Urinary bladder (tissue), 3 donors: ENCODE measurements at regions not wholly inside any gene's neighbourhood (a gene's known extent, or its start where the extent isn't known, plus 50 kb on each side); places are given as distances from the start of the nearest gene placed in this dataset.

Experiments used
- DNase-seq: peaks from one replicate; pipeline ENCODE4 v3.0.0-alpha.2; 2015; ENCODE audit errors: extremely low spot score
- H3K27ac ChIP-seq: one replicate; pipeline ENCODE4 v1.5.1; 2013; ENCODE audit warnings: low read depth, mild to moderate bottlenecking, moderate library complexity
- H3K36me3 ChIP-seq: one replicate; pipeline ENCODE4 v1.6.1; 2013; ENCODE audit warnings: mild to moderate bottlenecking, moderate library complexity; ENCODE audit not compliant: insufficient read depth
- H3K4me1 ChIP-seq: one replicate; pipeline ENCODE4 v1.6.1; 2013; ENCODE audit warnings: mild to moderate bottlenecking, moderate library complexity; ENCODE audit not compliant: insufficient read depth
- H3K4me3 ChIP-seq: one replicate; pipeline ENCODE4 v1.5.1; 2013; ENCODE audit warnings: low read depth, low read length
- WGBS: extraction: QIAGEN DNeasy Blood & Tissue Kit; methylation state at CpG from one replicate; pipeline ENCODE4 v1.1.7; 2013; 5-methylcytosine and 5-hydroxymethylcytosine counted together
- donor health status: healthy with polysubstance abuse.
- donor health status: healthy.

DNA sequence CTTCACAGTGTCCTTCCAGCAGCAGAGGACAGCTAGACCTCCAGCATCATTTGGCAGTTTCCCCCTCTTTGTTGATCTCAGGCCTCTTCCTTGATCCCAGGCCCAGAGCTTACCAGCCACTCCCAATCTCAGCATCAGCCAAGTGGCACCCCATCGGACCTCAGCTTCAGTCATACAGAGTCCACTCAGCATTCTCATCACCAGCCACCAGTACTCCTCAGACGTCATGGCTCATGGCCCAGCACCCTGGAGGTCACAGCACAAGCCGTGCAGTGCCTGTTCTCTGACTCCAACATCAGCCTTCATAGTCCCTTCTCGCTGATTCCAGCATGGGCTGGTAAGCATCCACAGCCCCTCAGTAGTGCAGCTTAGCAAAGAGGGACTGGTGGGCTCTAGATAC, 487.6 kb upstream of the DAB1 start:
- H3K36me3 ChIP-seq = no peaks in the 10 kb centered on the region
- no peak for DNase-seq
- WGBS = 76% methylated on average over 4 of the region's 4 CpGs
- H3K27ac ChIP-seq = no peak overlapping the region
- H3K4me1 ChIP-seq = no peaks in the 10 kb centered on the region
- no peak overlapping the region for H3K4me3 ChIP-seq

DNA sequence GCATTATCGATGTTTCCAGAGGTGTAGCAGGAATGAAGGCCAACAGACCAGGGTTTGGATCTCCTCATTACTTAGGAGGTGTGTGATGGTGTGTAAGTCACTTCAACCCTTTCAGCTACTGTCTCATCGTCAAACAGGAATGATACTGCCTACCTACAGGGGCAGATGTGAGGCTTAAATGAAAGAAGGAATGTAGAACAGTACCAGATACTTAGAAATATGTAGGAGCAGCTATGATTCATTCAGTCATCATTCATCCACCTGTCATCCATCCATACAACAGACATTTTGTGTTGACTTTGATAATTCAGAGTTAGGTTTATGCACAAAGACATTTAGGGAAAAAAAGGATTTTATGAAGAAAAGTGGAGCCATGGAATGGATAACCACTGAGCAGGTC, 486.9 kb upstream of the DAB1 start:
- H3K36me3 ChIP-seq = no peaks in the 10 kb centered on the region
- H3K27ac ChIP-seq = no peak overlapping the region
- 80% methylated on average over 2 of the region's 2 CpGs for WGBS
- no peak overlapping the region for H3K4me3 ChIP-seq
- DNase-seq = no peak
- no peaks in the 10 kb centered on the region for H3K4me1 ChIP-seq

DNA sequence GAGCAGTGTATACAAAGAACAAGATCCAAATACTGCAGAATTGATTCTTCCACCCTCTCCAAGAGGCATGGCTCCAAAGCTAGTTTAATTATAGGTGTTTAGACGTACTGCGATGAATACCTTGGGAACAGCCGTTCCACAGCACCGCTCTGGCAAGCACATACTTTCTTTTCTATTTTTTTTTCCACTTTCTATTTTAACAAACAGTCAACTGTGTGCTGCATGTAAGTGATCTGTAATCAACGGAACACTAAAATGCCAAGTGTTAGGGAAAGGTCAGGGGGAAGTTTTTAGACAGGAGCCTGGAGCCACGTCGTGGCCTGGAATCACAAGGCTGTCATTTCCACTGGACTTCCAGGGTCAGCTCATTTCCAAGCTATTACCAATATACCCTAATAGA, 486.4 kb upstream of the DAB1 start:
- no peak for DNase-seq
- Histone ChIP-seq H3K4me3 (no peak overlapping the region), H3K27ac (no peak overlapping the region), H3K4me1 (no peaks in the 10 kb centered on the region), H3K36me3 (no peaks in the 10 kb centered on the region)
- WGBS = 59% methylated on average over 7 of the region's 7 CpGs

DNA sequence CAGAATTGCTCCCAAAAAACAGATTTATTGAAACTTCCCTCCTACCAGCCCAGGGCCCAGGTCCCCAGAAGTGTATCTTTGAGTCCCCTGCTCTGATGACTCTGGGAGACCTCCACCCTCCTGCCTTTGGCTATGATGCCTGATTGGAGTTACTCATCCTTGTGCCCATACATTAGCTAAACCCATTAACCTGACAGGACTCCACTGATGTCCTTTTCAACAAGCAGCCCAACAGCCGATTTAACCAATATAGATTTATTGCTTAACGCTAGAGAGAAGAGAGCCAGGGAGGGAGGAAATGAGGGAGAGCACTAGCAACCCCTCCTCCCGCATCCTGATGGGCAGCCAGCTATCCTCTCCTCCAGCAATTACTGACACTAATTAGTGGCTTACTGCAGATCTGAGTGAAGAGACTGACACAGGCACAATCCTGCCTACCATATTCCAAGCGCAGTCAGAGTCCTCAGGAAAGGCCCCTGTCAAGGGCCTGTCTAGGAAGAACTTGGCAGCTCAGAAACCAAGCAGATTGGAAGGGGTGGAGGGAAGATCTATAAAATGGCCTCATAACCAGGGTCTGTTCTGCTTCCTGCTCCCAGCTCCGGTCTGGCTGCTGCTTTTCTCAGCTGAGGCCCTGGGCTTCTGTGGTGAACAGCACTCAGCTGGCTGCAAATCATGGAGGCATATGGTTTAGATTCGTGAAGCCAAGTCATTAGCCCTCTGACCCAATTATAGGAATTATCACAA, 484.5 kb upstream of the DAB1 start:
- H3K27ac ChIP-seq = no peak overlapping the region
- H3K36me3 ChIP-seq = no peaks in the 10 kb centered on the region
- DNase-seq = no peak
- 38% methylated on average over 6 of the region's 6 CpGs for WGBS
- no peaks in the 10 kb centered on the region for H3K4me1 ChIP-seq
- no peak overlapping the region for H3K4me3 ChIP-seq

DNA sequence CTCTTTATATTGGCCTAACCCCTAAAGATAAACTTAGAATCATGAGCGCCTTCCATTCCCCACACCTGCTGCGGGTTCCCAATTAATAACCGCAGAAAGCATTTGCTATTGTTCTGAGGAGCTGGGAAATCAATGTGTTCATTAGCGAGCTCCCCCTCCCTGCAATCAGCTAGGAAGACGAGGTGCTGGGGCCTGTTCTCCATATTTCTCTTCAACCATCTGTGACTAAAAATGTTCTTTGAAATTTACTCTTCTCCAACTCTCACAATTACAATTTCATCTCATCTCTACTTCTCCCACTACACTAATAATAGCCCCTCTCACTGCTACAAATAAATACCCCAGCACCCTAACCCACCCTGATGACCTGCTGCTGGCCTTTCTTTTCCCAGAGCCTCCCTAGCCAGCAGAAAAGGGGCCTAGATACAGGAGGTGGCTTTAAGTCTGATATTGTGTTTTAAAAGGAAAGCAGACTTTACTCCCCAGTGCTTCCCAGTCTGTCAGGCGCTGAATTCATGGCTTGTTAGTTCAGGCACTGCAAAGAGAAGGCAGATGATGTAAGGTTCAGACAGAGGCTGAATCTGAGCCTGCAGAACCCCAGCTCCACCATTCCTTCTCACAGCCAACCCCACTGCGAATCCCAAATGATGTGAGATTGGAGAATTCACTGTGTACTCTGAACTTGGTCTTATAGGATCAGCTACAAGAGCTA, 477.5 kb upstream of the DAB1 start:
- Histone ChIP-seq H3K4me1 (no peaks in the 10 kb centered on the region), H3K36me3 (no peaks in the 10 kb centered on the region), H3K4me3 (no peak overlapping the region), H3K27ac (no peak overlapping the region)
- WGBS = 86% methylated on average over 7 of the region's 7 CpGs
- no peak for DNase-seq

DNA sequence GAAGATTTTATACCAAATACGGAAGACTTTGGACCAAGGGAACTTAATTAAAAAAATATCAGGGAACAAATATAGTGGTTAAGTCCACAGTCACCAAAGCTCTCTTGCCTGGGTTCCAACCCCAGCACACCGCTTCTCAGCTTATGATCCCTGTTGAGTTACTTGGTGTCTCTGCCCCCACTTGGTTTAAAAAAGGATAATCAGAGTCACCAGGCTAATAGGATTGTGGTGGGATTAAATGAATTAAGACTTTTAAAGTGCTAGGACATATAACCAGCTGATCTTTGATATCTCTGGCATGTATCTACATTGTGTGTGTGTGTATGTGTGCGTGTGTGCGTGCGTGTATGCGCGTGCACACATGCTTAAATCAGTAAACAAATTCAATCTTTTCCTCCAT, 474.7 kb upstream of the DAB1 start:
- 83% methylated on average over 7 of the region's 7 CpGs for WGBS

DNA sequence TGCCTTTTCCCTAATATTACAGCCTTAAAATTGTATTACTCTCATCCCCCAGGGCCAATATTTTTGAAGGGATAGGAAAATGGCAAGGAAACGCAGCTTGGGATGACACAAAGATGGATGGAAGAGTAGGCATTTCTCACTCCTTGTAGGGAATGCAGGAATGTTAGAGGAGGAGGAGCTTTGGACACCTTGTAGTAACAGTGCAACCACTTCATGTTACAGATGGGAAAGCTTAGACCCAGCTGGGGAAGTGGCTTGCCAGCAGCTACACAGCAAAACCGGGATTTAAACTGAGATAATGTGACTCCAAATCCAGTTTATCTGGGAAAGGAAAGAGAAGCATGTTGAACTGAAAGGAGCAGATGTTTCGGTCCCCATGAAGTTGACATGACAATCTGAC, 473.7 kb upstream of the DAB1 start:
- H3K27ac ChIP-seq = no peak overlapping the region
- H3K36me3 ChIP-seq = no peaks in the 10 kb centered on the region
- 49% methylated on average over 3 of the region's 3 CpGs for WGBS
- DNase-seq = no peak
- no peak overlapping the region for H3K4me3 ChIP-seq
- H3K4me1 ChIP-seq = no peaks in the 10 kb centered on the region

More for the DNA sequence above, 474.7 kb upstream of the DAB1 start:
- Histone ChIP-seq H3K27ac (no peak overlapping the region), H3K4me1 (no peaks in the 10 kb centered on the region), H3K36me3 (no peaks in the 10 kb centered on the region), H3K4me3 (no peak overlapping the region)
- DNase-seq = no peak

DNA sequence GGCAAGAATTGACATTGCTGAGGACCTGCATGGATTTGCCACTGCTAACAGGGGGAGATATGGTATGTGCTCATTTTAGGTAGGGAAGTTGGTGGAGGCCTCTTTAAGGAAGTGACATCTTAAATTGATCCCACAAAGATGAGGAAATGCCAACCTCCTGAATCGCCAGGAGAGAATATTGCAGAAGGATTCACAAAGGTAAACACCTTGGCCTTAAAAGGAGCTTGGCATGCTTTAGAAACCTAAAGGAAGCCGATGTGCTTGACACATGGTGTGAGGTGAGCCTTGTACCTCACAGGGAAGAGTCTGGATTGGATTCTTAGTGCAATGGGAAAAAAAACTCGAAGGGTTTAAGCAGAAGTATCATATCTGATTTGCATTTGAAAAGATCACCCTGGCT, 470.5 kb upstream of the DAB1 start:
- WGBS = 42% methylated on average over 3 of the region's 3 CpGs
- H3K36me3 ChIP-seq = no peaks in the 10 kb centered on the region
- DNase-seq = no peak
- no peak overlapping the region for H3K27ac ChIP-seq
- H3K4me3 ChIP-seq = no peak overlapping the region
- no peaks in the 10 kb centered on the region for H3K4me1 ChIP-seq

DNA sequence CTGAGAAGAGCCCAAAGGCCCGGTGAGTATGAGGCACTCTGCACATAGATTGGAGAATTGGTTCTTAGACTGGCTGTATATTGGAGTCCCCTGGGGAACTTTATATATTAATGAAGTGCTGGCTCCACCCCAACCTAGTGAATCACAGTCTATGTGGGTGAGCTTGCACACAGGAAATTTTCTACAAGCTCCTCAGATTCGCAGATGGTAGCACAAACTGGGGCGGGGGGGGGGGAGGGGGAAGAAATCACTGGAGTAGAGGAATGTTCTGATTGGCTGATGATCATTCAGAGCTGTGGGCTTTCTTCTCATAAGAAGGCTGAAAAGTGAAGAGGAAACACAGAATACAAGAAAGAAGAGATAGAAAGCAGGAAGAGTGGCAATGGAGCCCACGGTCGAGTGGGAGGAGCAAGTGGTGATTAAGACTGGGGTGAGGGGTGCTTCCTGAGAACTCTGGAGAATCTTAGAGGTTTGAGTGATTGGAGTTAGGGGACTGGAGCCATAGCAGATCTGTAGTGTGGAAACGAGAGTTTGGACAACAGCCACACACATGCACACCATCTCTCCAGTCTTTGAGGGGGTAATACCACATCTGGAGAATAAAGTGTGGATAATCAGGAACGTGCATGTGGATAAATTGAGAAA, 465.9 kb upstream of the DAB1 start:
- Histone ChIP-seq H3K4me3 (no peak overlapping the region), H3K36me3 (no peaks in the 10 kb centered on the region), H3K4me1 (no peaks in the 10 kb centered on the region), H3K27ac (no peak overlapping the region)
- WGBS = 60% methylated on average over 7 of the region's 7 CpGs
- no peak for DNase-seq

DNA sequence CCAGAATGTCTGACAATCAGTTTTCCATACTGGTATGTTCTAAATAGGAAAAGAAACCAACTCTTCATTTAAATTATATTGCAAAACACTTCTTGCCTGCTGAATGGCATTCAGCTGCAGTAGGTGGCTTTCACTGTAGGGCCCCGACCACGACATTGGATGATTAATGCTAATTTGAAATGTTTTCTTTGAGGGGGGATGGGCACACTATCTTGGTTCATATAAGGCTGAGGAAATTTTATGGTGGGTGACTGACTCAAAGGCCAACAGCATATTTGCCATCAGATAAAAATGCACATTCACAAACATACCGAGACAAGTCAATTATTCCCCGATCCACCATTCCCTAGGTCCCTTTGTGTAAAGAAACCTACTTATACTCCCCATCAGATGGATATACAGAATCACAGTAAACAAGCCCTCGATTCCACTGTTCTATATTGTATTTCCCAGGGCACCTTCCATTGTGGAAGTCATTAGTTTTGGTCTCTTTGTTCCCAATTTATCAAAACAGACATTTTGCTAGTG, 464.2 kb upstream of the DAB1 start:
- H3K36me3 ChIP-seq = no peaks in the 10 kb centered on the region
- H3K27ac ChIP-seq = no peak overlapping the region
- no peak for DNase-seq
- no peak overlapping the region for H3K4me3 ChIP-seq
- H3K4me1 ChIP-seq = no peaks in the 10 kb centered on the region
- 73% methylated on average over 5 of the region's 5 CpGs for WGBS

DNA sequence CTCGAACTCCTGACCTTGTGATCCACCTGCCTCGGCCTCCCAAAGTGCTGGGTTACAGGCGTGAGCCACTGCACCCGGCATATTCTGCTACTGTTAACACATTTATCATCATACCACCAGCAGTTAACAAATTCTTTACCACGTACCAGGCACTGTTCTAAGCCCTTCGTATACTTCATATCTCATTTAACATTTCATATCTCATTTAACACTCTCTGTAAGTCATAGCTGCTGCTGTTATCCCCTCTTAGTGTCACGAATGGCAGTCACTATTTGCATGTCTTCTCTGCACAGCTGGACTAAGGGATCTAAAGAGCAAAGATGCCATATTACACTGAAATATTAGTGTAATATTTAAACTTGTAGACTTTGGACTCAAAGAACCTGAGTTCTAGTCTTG, 462.5 kb upstream of the DAB1 start:
- no peak overlapping the region for H3K27ac ChIP-seq
- no peaks in the 10 kb centered on the region for H3K36me3 ChIP-seq
- WGBS = 89% methylated on average over 7 of the region's 7 CpGs
- no peak for DNase-seq
- H3K4me3 ChIP-seq = no peak overlapping the region
- no peaks in the 10 kb centered on the region for H3K4me1 ChIP-seq

DNA sequence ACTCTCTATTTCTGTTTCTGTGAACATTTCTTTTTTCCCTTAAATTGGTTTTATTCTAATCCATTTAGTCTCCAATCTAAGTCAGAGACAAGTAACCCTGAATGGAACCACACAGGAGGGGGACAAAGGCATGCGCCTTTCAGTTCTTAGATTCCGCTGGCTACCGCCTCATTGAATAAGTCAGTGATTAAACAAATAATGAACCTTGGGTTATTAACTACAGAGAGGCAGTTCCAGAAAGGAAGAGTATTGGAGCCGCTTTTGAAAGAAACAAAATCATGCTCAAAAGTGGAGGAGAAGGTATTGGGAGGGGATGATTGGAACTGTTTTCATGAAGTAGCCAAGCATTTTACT, 459.8 kb upstream of the DAB1 start:
- Histone ChIP-seq H3K4me1 (no peaks in the 10 kb centered on the region), H3K4me3 (no peak overlapping the region)
- 83% methylated on average over 4 of the region's 4 CpGs for WGBS

DNA sequence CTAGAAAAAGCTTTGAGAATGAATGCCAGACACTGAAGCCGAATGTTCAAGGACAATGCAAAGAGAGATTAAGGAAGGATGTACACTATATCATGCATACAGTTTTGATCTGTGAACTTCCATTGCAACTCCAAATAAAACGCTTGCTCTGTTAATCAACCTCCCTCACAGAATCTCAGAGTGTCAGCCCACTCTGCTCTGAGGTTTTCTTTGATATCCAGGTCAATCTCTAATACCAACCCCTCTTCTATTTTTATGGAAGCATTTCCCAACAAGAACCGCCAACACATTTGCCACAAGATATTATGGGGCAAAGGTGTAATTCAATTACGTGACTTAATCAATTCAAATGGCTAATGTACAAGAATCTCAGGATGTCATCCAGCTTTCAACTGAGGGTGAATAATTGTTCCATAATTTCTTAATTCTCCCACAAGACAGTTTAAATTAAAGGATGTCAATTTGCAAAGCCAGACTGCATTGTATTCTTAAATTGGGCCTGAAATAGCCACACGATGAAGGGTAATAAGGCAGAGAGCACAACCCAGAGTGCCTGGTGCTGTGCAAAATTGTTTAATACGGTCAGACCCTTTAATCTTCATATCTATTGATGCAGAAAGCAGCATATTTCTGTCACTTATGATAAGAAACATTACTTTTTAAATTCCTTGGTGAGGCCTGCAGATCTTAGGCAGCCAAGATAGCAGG, 459.2 kb upstream of the DAB1 start:
- WGBS = 82% methylated on average over 6 of the region's 6 CpGs

More for the DNA sequence above, 459.8 kb upstream of the DAB1 start:
- Histone ChIP-seq H3K36me3 (no peaks in the 10 kb centered on the region), H3K27ac (no peak overlapping the region)
- DNase-seq = no peak

More for the DNA sequence above, 459.2 kb upstream of the DAB1 start:
- H3K4me3 ChIP-seq = no peak overlapping the region
- H3K4me1 ChIP-seq = no peaks in the 10 kb centered on the region
- no peak for DNase-seq
- H3K36me3 ChIP-seq = no peaks in the 10 kb centered on the region
- H3K27ac ChIP-seq = no peak overlapping the region
